ENCODE measurements at regions not wholly inside any gene's neighbourhood (a gene's known extent, or its start where the extent isn't known, plus 50 kb on each side); places are given as distances from the start of the nearest gene placed in this dataset.
"Not testable (repeated sequence)": the region's sequence is repeated elsewhere in the genome, so short reads cannot be mapped to it uniquely, and the experiment has no call there.

DNA sequence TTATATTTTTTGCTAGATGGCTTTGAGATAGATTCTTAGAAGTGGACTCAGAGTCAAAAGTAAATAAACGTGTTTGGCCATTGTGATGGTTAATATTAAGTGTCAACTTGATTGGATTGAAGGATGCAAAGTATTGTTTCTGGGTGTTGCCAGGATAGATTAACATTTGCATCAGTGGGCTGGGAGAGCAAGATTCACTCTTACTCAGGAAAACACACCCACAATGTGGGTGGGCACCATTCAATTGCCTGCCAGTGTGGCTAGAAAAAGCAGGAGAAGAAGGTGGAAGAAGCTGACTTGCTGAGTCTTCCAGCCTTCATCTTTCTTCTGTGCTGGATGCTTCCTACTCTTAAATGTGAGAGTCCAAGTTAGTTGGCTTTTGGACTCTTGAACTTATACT lies 368.4 kb upstream of the TSPY2 start:
- H4K5ac ChIP-seq (ENCODE audit: low read length); H3K23ac ChIP-seq (ENCODE audit: low read length); H3K79me1 ChIP-seq (ENCODE audit: low read length); H3K27ac ChIP-seq (ENCODE audit: low read depth, low read length); H2BK5ac ChIP-seq (ENCODE audit: low read length); H4K8ac ChIP-seq (ENCODE audit: low read depth, low read length); DNase-seq; H3K27me3 ChIP-seq (ENCODE audit: insufficient read depth, low read length, poor library complexity); H2BK120ac ChIP-seq (ENCODE audit: low read depth, low read length); H3K4ac ChIP-seq (ENCODE audit: low read depth, low read length); H3K4me3 ChIP-seq (ENCODE audit: low read length); H2AK5ac ChIP-seq (ENCODE audit: low read length); H3K79me2 ChIP-seq (ENCODE audit: control insufficient read depth, insufficient read depth, low read length); H2BK15ac ChIP-seq (replicated peaks; ENCODE audit: low read depth); H3K4me1 ChIP-seq (ENCODE audit: control insufficient read depth, low read depth, low read length); H3K9ac ChIP-seq (ENCODE audit: low read length); H3K18ac ChIP-seq (ENCODE audit: low read length); H3K36me3 ChIP-seq (ENCODE audit: control insufficient read depth, insufficient read depth, low read length); H3K56ac ChIP-seq (ENCODE audit: low read length); H3K4me2 ChIP-seq (ENCODE audit: low read length): not testable (repeated sequence)
- no CpG with 5 or more reads among the region's 1 CpG for WGBS (ENCODE audit: extremely low coverage, insufficient coverage, low lambda C conversion rate)

DNA sequence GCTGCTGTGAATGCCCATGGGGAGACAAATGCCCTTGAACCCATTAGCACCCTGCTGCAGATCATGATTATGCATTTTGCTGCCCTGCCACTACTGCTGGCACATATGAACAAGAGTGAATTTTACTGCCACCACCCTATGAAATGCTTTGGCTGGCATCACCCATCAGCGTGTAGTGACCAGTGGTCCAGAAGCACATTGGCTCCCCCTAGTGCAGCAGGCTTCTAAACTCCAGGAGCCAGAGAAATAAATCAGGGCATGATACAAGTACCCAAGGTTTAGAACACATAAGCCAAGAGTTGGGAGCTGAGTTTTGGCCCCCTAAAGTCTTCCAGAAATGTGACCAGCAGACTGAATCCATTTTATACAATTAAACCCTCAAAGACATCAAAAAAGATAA lies 355.4 kb upstream of the TSPY2 start:
- H4K8ac ChIP-seq (ENCODE audit: low read depth, low read length); H3K18ac ChIP-seq (ENCODE audit: low read length); H3K36me3 ChIP-seq (ENCODE audit: control insufficient read depth, insufficient read depth, low read length); H3K4me1 ChIP-seq (ENCODE audit: control insufficient read depth, low read depth, low read length); H2AK5ac ChIP-seq (ENCODE audit: low read length); H2BK120ac ChIP-seq (ENCODE audit: low read depth, low read length); H2BK15ac ChIP-seq (replicated peaks; ENCODE audit: low read depth); H3K9ac ChIP-seq (ENCODE audit: low read length); H3K27me3 ChIP-seq (ENCODE audit: insufficient read depth, low read length, poor library complexity); H3K27ac ChIP-seq (ENCODE audit: low read depth, low read length); H2BK5ac ChIP-seq (ENCODE audit: low read length); H3K56ac ChIP-seq (ENCODE audit: low read length); H3K23ac ChIP-seq (ENCODE audit: low read length); H3K79me2 ChIP-seq (ENCODE audit: control insufficient read depth, insufficient read depth, low read length); H3K4me3 ChIP-seq (ENCODE audit: low read length); H4K5ac ChIP-seq (ENCODE audit: low read length); H3K4me2 ChIP-seq (ENCODE audit: low read length); H3K79me1 ChIP-seq (ENCODE audit: low read length); H3K4ac ChIP-seq (ENCODE audit: low read depth, low read length): not testable (repeated sequence)
- WGBS (ENCODE audit: extremely low coverage, insufficient coverage, low lambda C conversion rate), result no CpG with 5 or more reads among the region's 1 CpG
- peak; percentile 26 for DNase-seq

- not testable (repeated sequence) for H3K36me3 ChIP-seq (ENCODE audit: control insufficient read depth, insufficient read depth, low read length); H4K5ac ChIP-seq (ENCODE audit: low read length); H2BK5ac ChIP-seq (ENCODE audit: low read length); H3K4me3 ChIP-seq (ENCODE audit: low read length); H3K27ac ChIP-seq (ENCODE audit: low read depth, low read length); H3K4me2 ChIP-seq (ENCODE audit: low read length); H3K23ac ChIP-seq (ENCODE audit: low read length); H3K27me3 ChIP-seq (ENCODE audit: insufficient read depth, low read length, poor library complexity); H3K9ac ChIP-seq (ENCODE audit: low read length); H3K18ac ChIP-seq (ENCODE audit: low read length); H4K8ac ChIP-seq (ENCODE audit: low read depth, low read length); H3K4me1 ChIP-seq (ENCODE audit: control insufficient read depth, low read depth, low read length); H3K79me2 ChIP-seq (ENCODE audit: control insufficient read depth, insufficient read depth, low read length); H2AK5ac ChIP-seq (ENCODE audit: low read length); H3K56ac ChIP-seq (ENCODE audit: low read length); H2BK120ac ChIP-seq (ENCODE audit: low read depth, low read length); DNase-seq; H3K79me1 ChIP-seq (ENCODE audit: low read length); H3K4ac ChIP-seq (ENCODE audit: low read depth, low read length); H2BK15ac ChIP-seq (replicated peaks; ENCODE audit: low read depth)
Measured at GRCh38 chrY:5896688-5897087, 349.3 kb upstream of the TSPY2 start.

DNA sequence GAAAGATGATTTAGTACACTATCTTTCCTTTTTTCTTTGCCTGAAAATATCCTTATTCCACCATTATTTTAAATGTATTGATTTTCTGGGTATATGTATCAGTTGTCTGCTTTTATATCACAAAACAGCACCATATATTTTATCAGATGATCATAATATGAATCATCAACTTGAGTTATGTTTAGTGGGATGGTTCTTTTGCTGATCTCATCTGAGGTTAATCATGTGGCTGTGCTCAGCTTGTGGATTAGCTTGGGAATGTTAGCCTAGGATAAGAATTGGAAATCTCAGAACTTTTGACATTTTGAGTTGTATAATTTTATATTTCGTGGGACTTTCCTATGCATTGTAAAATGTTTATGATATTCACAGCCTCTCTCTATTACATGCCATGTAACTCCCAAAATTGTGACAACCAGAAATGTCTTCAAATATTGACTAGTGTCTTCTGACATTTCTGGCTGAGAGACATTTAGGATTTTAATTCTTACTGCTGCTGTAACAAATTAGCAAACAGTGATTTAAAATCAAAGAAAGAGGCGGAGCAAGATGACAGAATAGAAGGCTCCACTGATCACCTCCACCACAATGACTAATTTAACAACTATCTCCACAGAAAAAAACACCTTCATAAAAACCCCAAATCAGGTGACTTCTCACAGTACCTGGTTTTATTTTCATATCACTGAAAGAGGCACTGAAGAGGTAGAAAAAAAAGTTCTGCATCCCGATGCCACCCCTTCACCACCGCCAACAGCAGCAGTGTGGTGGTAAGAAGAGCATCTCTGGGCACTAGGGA lies 337.1 kb upstream of the TSPY2 start:
- H2BK120ac ChIP-seq (ENCODE audit: low read depth, low read length); H3K23ac ChIP-seq (ENCODE audit: low read length); H4K5ac ChIP-seq (ENCODE audit: low read length); H3K36me3 ChIP-seq (ENCODE audit: control insufficient read depth, insufficient read depth, low read length); H4K8ac ChIP-seq (ENCODE audit: low read depth, low read length); H3K27ac ChIP-seq (ENCODE audit: low read depth, low read length); H2AK5ac ChIP-seq (ENCODE audit: low read length); H3K18ac ChIP-seq (ENCODE audit: low read length); H3K4ac ChIP-seq (ENCODE audit: low read depth, low read length); H3K4me2 ChIP-seq (ENCODE audit: low read length); H3K27me3 ChIP-seq (ENCODE audit: insufficient read depth, low read length, poor library complexity); DNase-seq; H3K9ac ChIP-seq (ENCODE audit: low read length); H2BK15ac ChIP-seq (replicated peaks; ENCODE audit: low read depth); H2BK5ac ChIP-seq (ENCODE audit: low read length); H3K4me3 ChIP-seq (ENCODE audit: low read length); H3K56ac ChIP-seq (ENCODE audit: low read length); H3K79me2 ChIP-seq (ENCODE audit: control insufficient read depth, insufficient read depth, low read length); H3K79me1 ChIP-seq (ENCODE audit: low read length); H3K4me1 ChIP-seq (ENCODE audit: control insufficient read depth, low read depth, low read length): not testable (repeated sequence)
- no CpG with 5 or more reads among the region's 4 CpGs for WGBS (ENCODE audit: extremely low coverage, insufficient coverage, low lambda C conversion rate)

- H3K23ac ChIP-seq (ENCODE audit: low read length); H3K36me3 ChIP-seq (ENCODE audit: control insufficient read depth, insufficient read depth, low read length); H2BK120ac ChIP-seq (ENCODE audit: low read depth, low read length); H3K79me2 ChIP-seq (ENCODE audit: control insufficient read depth, insufficient read depth, low read length); H3K4me1 ChIP-seq (ENCODE audit: control insufficient read depth, low read depth, low read length); H4K8ac ChIP-seq (ENCODE audit: low read depth, low read length); H3K79me1 ChIP-seq (ENCODE audit: low read length); H2BK15ac ChIP-seq (replicated peaks; ENCODE audit: low read depth); H3K27ac ChIP-seq (ENCODE audit: low read depth, low read length); H3K4me3 ChIP-seq (ENCODE audit: low read length); H3K27me3 ChIP-seq (ENCODE audit: insufficient read depth, low read length, poor library complexity); H3K56ac ChIP-seq (ENCODE audit: low read length); H3K9ac ChIP-seq (ENCODE audit: low read length); H4K5ac ChIP-seq (ENCODE audit: low read length); H3K4me2 ChIP-seq (ENCODE audit: low read length); H3K18ac ChIP-seq (ENCODE audit: low read length); DNase-seq; H2AK5ac ChIP-seq (ENCODE audit: low read length); H2BK5ac ChIP-seq (ENCODE audit: low read length): not testable (repeated sequence)
- peak overlapping the region; percentile 9 for H3K4ac ChIP-seq (ENCODE audit: low read depth, low read length)
- no CpG with 5 or more reads among the region's 21 CpGs for WGBS (ENCODE audit: extremely low coverage, insufficient coverage, low lambda C conversion rate)
Measured at GRCh38 chrY:5938442-5938841, 307.6 kb upstream of the TSPY2 start.

All from mesendoderm (in vitro differentiated cells).